ENCODE measurements at regions not wholly inside any gene's neighbourhood (a gene's known extent, or its start where the extent isn't known, plus 50 kb on each side); places are given as distances from the start of the nearest gene placed in this dataset.

DNA sequence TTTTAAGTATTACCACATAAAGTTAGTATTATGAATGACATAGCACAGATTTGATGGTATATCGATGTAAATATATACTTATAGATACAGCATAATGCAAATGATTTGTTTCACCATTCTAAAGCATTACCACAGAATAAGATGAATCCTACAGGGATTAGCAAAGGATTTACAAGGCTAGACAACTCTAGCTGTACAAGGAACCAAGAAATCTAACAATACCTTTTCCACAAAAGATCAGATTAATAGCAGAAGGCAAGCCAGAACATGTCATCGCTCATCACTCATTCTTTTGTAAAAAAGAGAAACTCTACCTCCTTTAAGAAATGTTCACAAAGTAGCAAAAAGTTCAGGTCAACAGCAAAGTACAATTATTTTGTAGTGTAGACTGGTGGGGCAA lies 105.1 kb upstream of the ANK3 start:
- TF ChIP-seq FOXA1 (IDR thresholded peaks at IDR 0.05), result no peak
- no peak for TF ChIP-seq FOXM1 (IDR thresholded peaks at IDR 0.05; ENCODE audit: borderline replicate concordance)
- TF ChIP-seq LEF1 (IDR thresholded peaks at IDR 0.05; ENCODE audit: borderline replicate concordance), result no peak
- TF ChIP-seq ARNT (IDR thresholded peaks at IDR 0.05), result no peak
- TF ChIP-seq FOXK2 (IDR thresholded peaks at IDR 0.05), result no peak
- no peak for TF ChIP-seq BHLHE40 (IDR thresholded peaks at IDR 0.05; ENCODE audit: borderline replicate concordance)
- no peak for TF ChIP-seq NFRKB (IDR thresholded peaks at IDR 0.05)
- no peak for TF ChIP-seq TARDBP (IDR thresholded peaks at IDR 0.05)
- no peak for TF ChIP-seq SP1 (IDR thresholded peaks at IDR 0.05)
- no peak for TF ChIP-seq ZNF384 (IDR thresholded peaks at IDR 0.05)
- no peak for TF ChIP-seq ELF4 (IDR thresholded peaks at IDR 0.05)
- TF ChIP-seq L3MBTL2 (conservative IDR thresholded peaks at IDR 0.05), result no peak
- TF ChIP-seq SUZ12 (IDR thresholded peaks at IDR 0.05), result no peak

Measured in HEK293T (cell line).